CD4-positive, alpha-beta T cell treated with Interleukin-4 for 4 hours (primary cell): ENCODE measurements at regions not wholly inside any gene's neighbourhood (a gene's known extent, or its start where the extent isn't known, plus 50 kb on each side); places are given as distances from the start of the nearest gene placed in this dataset.
"Not testable (repeated sequence)": the region's sequence is repeated elsewhere in the genome, so short reads cannot be mapped to it uniquely, and the experiment has no call there.

Experiments used
- DNase-seq: peaks from one replicate; pipeline ENCODE4 v3.0.0-alpha.2; 2020

DNA sequence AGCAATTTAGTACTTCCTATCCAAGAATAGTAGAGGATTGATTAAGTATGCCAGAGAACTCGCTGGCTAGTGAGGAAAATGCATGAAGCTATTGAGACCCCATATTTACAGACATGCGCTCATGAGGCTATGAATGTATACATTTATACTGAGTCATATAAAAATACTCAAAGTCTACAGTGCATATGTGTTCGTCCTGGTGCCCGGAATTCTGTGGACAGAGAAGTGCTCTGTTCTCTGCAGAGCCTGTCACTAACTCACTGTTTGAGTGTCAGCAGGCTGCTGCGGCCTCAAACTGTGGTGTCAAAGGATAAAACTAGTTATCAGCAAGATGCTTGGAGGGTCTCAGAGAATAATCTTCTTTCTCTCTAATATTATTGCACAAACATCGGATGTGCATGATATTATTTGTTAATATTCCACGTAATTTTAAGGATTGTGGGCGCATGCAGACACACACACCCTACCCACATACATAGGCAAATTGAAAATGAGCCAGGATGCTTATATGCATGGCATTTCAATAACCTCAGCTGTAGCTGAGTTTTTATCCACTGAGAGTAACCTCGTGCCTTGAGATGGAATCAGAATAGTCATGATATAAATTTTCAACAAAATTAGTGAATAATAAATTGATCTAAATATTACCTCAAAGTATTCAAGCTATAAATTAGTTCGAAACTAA lies 50.0 kb upstream of the TSC22D2 start:
- no peak for DNase-seq

- DNase-seq = no peak
These were observed 51.0 kb upstream of the TSC22D2 start for GRCh38 chr3:150357140-150357539.

DNA sequence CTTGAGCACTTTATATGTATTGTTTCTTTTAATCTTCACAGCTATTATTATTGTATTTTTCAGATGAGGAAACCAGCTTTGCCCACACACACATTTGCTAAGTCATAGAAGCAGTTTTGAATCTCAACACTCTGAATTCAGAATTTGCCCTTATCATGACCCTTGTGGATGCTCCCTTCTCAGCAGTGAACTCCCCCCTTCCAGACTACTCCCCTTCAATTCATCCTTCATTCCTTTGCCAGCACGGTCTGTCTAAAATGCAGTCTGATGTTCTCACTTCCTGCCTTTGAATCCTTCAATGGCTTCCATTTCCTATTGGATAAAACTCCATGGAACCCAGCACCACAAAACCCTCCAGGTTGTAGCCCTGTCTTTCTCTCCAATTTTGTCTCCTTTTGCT lies 52.5 kb upstream of the TSC22D2 start:
- no peak for DNase-seq

DNA sequence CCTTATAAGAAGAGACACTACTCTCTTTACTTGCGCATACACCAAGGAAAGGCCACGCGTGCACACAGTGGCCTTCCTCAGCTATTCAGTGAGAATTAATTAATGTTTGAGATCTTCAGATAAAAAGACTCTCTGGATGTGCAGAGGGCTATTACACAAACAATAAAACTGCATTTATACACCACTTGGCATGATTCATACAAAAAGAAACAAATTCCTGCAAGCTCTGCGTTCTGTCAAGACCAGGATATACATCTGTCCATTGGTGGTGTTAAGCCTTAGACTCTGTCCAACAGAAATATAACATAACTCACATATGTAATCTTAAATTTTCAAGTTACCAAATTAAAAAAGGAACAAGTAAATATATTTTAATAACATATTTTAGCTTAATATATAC lies 55.2 kb upstream of the TSC22D2 start:
- no peak for DNase-seq

- no peak for DNase-seq
These were observed 56.7 kb upstream of the TSC22D2 start for GRCh38 chr3:150351398-150351797.

- DNase-seq = no peak
These were observed 58.6 kb upstream of the TSC22D2 start for GRCh38 chr3:150349314-150350097.

DNA sequence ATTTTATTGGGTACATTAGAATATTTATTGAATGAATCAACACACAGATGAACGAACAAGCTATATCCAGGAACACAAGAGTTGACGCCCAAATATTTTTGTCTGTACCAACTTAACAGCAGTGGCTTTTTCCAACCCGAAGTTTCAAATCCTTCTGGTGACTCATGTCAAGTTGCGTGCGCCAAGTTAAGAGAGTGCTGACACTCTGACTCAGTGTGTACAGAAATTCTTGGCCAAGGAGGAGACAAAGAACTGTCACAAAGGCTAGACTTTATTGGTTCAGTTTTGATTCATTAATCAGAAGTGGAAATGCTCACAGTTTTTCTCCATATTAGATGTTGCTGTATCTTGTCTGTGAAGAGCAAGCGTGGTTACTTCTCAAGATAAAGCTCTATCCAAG lies 59.6 kb upstream of the TSC22D2 start:
- no peak for DNase-seq

DNA sequence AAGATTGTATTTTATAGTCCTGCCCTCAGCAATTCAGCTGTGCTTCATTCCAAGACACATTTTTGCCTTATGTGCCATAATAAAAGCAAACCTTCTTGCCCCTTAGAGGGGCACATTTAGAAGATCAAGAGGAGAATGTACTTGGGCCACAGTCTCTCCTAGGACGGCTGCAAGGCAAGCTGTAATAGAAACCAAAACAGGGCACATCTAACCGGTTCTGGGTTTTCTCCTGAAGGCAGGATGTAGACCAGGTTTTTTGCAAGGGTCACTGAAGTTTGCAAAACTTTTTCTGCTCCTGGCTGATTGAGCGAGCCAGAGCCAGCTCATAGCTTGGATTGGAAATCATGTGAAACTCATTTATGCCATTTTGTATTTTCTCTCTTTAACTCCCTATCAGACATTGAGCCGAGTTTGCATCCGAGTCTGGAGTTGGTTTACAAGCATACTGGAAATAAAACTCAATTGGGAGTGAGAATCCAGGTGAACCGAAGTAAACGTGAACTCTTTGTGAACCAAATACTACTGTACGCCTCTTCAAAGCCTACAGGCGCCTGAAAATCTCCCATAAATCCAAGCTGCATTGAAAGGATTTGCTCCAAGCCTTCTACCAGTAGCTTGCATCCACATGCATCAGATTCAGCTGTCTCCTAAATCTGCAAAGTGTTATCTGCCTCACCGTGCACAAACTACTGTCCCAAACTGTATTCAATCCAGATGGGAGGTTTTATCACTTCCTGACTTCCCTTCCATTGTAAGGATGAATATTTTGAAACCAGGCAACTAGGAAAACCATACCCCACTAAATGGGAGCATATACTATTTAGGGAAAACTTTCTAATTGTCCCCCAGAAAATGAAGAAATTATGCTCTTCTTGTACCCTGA lies 60.9 kb upstream of the TSC22D2 start:
- no peak for DNase-seq

DNA sequence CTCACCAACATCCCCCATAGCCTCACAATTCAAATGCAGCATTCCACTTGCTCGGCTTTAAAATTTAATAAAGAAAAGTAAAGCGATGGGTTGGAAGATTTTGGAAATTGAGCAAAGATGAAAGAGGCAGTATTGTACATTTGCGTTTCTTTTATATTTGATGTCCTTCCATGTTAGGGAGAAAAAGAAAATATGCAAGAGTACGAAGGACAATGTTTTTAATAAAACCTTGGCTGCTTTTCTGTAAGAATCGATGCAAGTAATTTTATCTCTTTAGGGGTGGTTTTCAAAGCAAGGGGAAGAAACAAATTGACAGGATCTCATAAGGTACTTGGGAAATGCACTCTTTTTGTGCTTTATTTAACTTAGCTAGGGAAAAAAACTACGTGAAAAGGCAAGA lies 61.8 kb upstream of the TSC22D2 start:
- DNase-seq = no peak

DNA sequence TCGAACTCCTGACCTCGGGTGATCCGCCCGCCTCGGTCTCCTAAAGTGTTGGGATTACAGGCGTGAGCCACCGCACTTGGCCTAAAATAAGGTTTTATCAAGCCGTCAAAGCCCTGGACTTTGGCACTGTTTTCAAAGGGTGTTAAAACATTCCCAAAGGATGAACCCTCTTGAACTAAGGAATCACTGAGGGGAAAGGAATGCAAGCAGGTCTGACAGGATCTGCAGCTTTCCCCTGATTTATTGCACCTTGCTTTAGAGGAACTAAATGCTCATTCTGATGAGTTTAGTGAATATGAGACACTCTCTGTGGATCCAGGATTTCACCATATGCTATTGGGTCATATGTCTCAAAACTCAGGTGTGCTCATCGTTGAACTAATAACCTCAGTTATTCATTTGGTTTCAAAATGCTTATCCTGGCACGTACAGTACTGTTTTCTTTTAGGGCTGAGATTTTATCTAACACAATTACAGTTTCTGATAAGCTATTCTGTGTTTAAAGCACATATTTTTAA lies 63.0 kb upstream of the TSC22D2 start:
- DNase-seq = no peak

GRCh38 chr3:150344079-150344759 lies 63.9 kb upstream of the TSC22D2 start:
- no peak for DNase-seq

DNA sequence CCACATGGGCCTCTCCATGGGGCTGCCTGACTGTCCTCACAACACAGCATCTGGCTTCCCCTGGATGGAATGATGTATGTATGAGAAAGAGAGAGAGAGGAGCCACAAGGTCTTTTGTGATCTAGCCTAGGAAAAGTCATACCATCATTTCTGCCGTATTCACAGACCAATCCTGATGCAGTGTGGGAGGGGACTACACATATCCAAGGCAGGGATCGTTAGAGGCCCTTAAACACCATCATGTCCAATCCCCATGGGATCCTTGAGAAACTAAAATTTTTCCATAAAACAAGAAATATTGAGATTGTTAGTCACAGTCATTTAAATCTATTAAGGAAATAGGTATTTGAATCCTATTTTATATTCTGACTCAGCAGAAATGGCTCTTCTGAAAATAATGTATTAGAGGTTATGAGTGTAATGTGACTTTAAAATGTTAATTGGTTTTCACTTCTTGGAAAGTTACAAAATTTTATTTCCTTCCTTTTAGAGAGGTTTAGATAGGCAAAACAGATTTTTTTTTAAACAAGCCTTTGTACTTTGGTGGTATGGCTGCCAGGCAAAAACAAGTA lies 65.1 kb upstream of the TSC22D2 start:
- no peak for DNase-seq

- no peak for DNase-seq
These were observed 66.2 kb upstream of the TSC22D2 start for GRCh38 chr3:150341891-150342290.

GRCh38 chr3:150336363-150336762 lies 71.7 kb upstream of the TSC22D2 start:
- DNase-seq = not testable (repeated sequence)

GRCh38 chr3:150335631-150336030 lies 72.5 kb upstream of the TSC22D2 start:
- DNase-seq = no peak

- no peak for DNase-seq
These were observed 73.1 kb upstream of the TSC22D2 start for GRCh38 chr3:150334974-150335373.

GRCh38 chr3:150333477-150333876 lies 74.6 kb upstream of the TSC22D2 start:
- DNase-seq = no peak

GRCh38 chr3:150331978-150332568 lies 76.0 kb upstream of the TSC22D2 start:
- no peak for DNase-seq

- DNase-seq = no peak
These were observed 77.2 kb upstream of the TSC22D2 start for GRCh38 chr3:150330872-150331271.

GRCh38 chr3:150330174-150330573 lies 77.9 kb upstream of the TSC22D2 start:
- no peak for DNase-seq

DNA sequence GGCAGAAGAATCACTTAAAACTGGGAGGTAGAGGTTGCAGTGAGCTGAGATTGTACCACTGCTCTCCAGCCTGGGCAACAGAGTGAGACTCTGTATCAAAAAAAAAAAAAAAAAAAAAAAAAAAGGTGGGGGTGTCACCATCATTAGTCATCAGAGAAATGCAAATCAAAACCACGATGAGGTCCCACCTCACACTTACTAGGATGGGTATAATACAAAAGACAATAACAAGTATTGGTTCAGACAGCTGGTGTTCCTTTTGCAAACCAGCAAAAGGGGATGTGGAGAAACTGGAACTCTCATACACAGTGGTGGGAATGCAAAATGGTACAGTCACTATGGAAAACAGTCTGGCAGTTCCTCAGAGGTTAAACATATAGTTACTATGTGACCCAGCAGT lies 78.7 kb upstream of the TSC22D2 start:
- no peak for DNase-seq

- no peak for DNase-seq
These were observed 79.5 kb upstream of the TSC22D2 start for GRCh38 chr3:150328654-150329040.
